ENCODE measurements at regions not wholly inside any gene's neighbourhood (a gene's known extent, or its start where the extent isn't known, plus 50 kb on each side); places are given as distances from the start of the nearest gene placed in this dataset.

DNA sequence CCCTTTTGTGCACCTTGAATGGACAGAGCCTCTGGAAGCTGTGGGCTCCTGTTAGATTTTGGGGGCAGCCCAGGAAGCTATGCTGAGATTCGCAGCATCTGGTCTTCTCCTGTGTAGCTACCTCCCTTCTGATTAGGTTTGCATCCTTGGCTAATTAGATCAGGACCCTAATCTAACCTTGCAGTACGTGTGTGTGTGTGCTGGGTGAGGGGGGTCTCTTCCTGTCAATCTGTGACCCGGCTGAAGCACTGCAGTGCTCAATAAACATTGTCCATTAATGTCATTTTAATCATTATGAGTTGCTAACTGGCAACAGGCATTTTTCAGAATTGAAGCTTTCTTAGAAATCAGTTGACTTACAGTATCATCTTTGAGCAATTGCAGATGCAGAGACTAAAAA is 229.1 kb upstream of the STXBP5 start:
- TF ChIP-seq, protein P1, sequence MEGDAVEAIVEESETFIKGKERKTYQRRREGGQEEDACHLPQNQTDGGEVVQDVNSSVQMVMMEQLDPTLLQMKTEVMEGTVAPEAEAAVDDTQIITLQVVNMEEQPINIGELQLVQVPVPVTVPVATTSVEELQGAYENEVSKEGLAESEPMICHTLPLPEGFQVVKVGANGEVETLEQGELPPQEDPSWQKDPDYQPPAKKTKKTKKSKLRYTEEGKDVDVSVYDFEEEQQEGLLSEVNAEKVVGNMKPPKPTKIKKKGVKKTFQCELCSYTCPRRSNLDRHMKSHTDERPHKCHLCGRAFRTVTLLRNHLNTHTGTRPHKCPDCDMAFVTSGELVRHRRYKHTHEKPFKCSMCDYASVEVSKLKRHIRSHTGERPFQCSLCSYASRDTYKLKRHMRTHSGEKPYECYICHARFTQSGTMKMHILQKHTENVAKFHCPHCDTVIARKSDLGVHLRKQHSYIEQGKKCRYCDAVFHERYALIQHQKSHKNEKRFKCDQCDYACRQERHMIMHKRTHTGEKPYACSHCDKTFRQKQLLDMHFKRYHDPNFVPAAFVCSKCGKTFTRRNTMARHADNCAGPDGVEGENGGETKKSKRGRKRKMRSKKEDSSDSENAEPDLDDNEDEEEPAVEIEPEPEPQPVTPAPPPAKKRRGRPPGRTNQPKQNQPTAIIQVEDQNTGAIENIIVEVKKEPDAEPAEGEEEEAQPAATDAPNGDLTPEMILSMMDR (IDR thresholded peaks at IDR 0.05; ENCODE audit: poor library complexity): no peak
- no peak for TF ChIP-seq EZH2phosphoT487 (IDR thresholded peaks at IDR 0.05; ENCODE audit: low read depth, severe bottlenecking, unreplicated experiment)

Data from hepatocyte (in vitro differentiated cells).